Loucy (cell line): ENCODE measurements at regions not wholly inside any gene's neighbourhood (a gene's known extent, or its start where the extent isn't known, plus 50 kb on each side); places are given as distances from the start of the nearest gene placed in this dataset.

ENCODE experiments used
- H2AFZ ChIP-seq: fragments of 200-600 bp; sonication (generic); 2 replicates; pipeline ENCODE4 v1.6.0; 2016; ENCODE audit warnings: antibody characterized with exemption, mild to moderate bottlenecking, low read length, moderate library complexity
- H3F3A ChIP-seq: fragments of 200-600 bp; 2 replicates; pipeline ENCODE4 v1.6.0; 2016; ENCODE audit warnings: antibody characterized with exemption, low read depth, mild to moderate bottlenecking
- H3K27me3 ChIP-seq: fragments of 200-600 bp; sonication (generic); 2 replicates; pipeline ENCODE4 v1.6.1; 2014; ENCODE audit warnings: low read length, mild to moderate bottlenecking; ENCODE audit not compliant: insufficient read depth, poor library complexity, severe bottlenecking
- H3K36me3 ChIP-seq: fragments of 200-600 bp; sonication (generic); 2 replicates; pipeline ENCODE4 v1.6.1; 2016; ENCODE audit warnings: low read length; ENCODE audit not compliant: insufficient read depth
- H3K4me1 ChIP-seq: fragments of 200-600 bp; sonication (generic); 2 replicates; pipeline ENCODE4 v1.5.1; 2014; ENCODE audit warnings: low read length, mild to moderate bottlenecking; ENCODE audit not compliant: insufficient read depth, poor library complexity, severe bottlenecking
- H3K4me2 ChIP-seq: fragments of 200-600 bp; sonication (generic); 2 replicates; pipeline ENCODE4 v1.6.0; 2014; ENCODE audit warnings: antibody characterized with exemption, low read length, low read depth, mild to moderate bottlenecking; ENCODE audit not compliant: poor library complexity, severe bottlenecking
- H3K4me3 ChIP-seq: fragments of 200-600 bp; sonication (generic); 2 replicates; pipeline ENCODE4 v1.5.1; 2014; ENCODE audit warnings: low read length, mild to moderate bottlenecking, mixed read lengths; ENCODE audit not compliant: poor library complexity, severe bottlenecking
- H3K79me2 ChIP-seq: fragments of 200-600 bp; sonication (generic); 2 replicates; pipeline ENCODE4 v1.6.1; 2014; ENCODE audit warnings: low read length; ENCODE audit not compliant: insufficient read depth
- H3K9ac ChIP-seq: fragments of 200-600 bp; sonication (generic); 2 replicates; pipeline ENCODE4 v1.6.0; 2014; ENCODE audit warnings: mild to moderate bottlenecking, low read depth, low read length, moderate library complexity; ENCODE audit not compliant: poor library complexity, severe bottlenecking
- H3K9me2 ChIP-seq: fragments of 200-600 bp; sonication (generic); replicated peaks from 2 replicates; pipeline ENCODE4 v1.6.1; 2016; ENCODE audit warnings: low read depth, low read length, mixed read lengths
- H3K9me3 ChIP-seq: fragments of 200-600 bp; sonication (generic); 2 replicates; pipeline ENCODE4 v1.6.1; 2014; ENCODE audit warnings: mild to moderate bottlenecking, antibody characterized with exemption, low read length, low read depth; ENCODE audit not compliant: insufficient read depth
- H4K20me1 ChIP-seq: fragments of 200-600 bp; sonication (generic); 2 replicates; pipeline ENCODE4 v1.6.0; 2014; ENCODE audit warnings: antibody characterized with exemption, low read length, mild to moderate bottlenecking; ENCODE audit not compliant: insufficient read depth, poor library complexity, severe bottlenecking
- CTCF ChIP-seq: fragments of 200-600 bp; sonication (generic); conservative IDR thresholded peaks from 2 replicates; pipeline ENCODE4 v1.5.1; 2014; ENCODE audit warnings: mild to moderate bottlenecking, antibody characterized with exemption, low read length
- EZH2phosphoT487 ChIP-seq: fragments of 200-600 bp; IDR thresholded peaks from 2 replicates; pipeline ENCODE4 v1.6.1; 2018; ENCODE audit warnings: antibody characterized with exemption, mild to moderate bottlenecking, moderate library complexity, borderline replicate concordance

- H2AFZ ChIP-seq: no peak overlapping the region
These were observed 437.1 kb upstream of the CTSO start for GRCh38 chr4:156390599-156391324.

GRCh38 chr4:156388826-156389225 lies 435.2 kb upstream of the CTSO start:
- H3K79me2 ChIP-seq: no peaks in the 10 kb centered on the region
- no peaks in the 10 kb centered on the region for H3K36me3 ChIP-seq
- no peak overlapping the region for H3K4me3 ChIP-seq
- H3K9me2 ChIP-seq: no peaks in the 10 kb centered on the region
- H4K20me1 ChIP-seq: no peaks in the 10 kb centered on the region
- no peaks in the 10 kb centered on the region for H3F3A ChIP-seq
- H3K27me3 ChIP-seq: no peaks in the 10 kb centered on the region
- no peaks in the 10 kb centered on the region for H3K4me1 ChIP-seq
- H2AFZ ChIP-seq: no peak overlapping the region
- TF ChIP-seq CTCF (no peak), EZH2phosphoT487 (no peak)
- no peaks in the 10 kb centered on the region for H3K9me3 ChIP-seq
- H3K4me2 ChIP-seq: no peak overlapping the region
- H3K9ac ChIP-seq: no peak overlapping the region

More at GRCh38 chr4:156390599-156391324, 437.1 kb upstream of the CTSO start:
- no peaks in the 10 kb centered on the region for H3K79me2 ChIP-seq
- H3K9me3 ChIP-seq: no peaks in the 10 kb centered on the region
- no peaks in the 10 kb centered on the region for H3F3A ChIP-seq
- no peak overlapping the region for H3K4me3 ChIP-seq
- no peaks in the 10 kb centered on the region for H3K36me3 ChIP-seq
- H3K9ac ChIP-seq: no peak overlapping the region
- no peak for TF ChIP-seq CTCF
- TF ChIP-seq EZH2phosphoT487: no peak
- H4K20me1 ChIP-seq: no peaks in the 10 kb centered on the region
- H3K9me2 ChIP-seq: no peaks in the 10 kb centered on the region
- H3K4me2 ChIP-seq: no peak overlapping the region
- no peaks in the 10 kb centered on the region for H3K27me3 ChIP-seq
- H3K4me1 ChIP-seq: no peaks in the 10 kb centered on the region

GRCh38 chr4:156378033-156378665 lies 424.5 kb upstream of the CTSO start:
- no peak for TF ChIP-seq EZH2phosphoT487
- peak; percentile 74 for TF ChIP-seq CTCF
- no peaks in the 10 kb centered on the region for H3K4me1 ChIP-seq
- H3K79me2 ChIP-seq: no peaks in the 10 kb centered on the region
- no peaks in the 10 kb centered on the region for H4K20me1 ChIP-seq
- H3K36me3 ChIP-seq: no peaks in the 10 kb centered on the region
- H3K9me2 ChIP-seq: no peaks in the 10 kb centered on the region
- H2AFZ ChIP-seq: no peak overlapping the region
- H3K9ac ChIP-seq: no peak overlapping the region
- H3K4me3 ChIP-seq: no peak overlapping the region
- H3K4me2 ChIP-seq: no peak overlapping the region
- no peaks in the 10 kb centered on the region for H3K9me3 ChIP-seq
- H3F3A ChIP-seq: no peaks in the 10 kb centered on the region
- H3K27me3 ChIP-seq: no peaks in the 10 kb centered on the region
